Right atrium auricular region (tissue), 2 donors: ENCODE measurements at regions not wholly inside any gene's neighbourhood (a gene's known extent, or its start where the extent isn't known, plus 50 kb on each side); places are given as distances from the start of the nearest gene placed in this dataset.

Source experiments
- DNase-seq: peaks from one replicate; pipeline ENCODE4 v3.0.0-alpha.2; 2019; ENCODE audit warnings: low spot score
- H3K27ac ChIP-seq, 2 donors: fragments of 200-600 bp; sonication (generic); 1 replicate in 1 of 2; 2 replicates in 1 of 2; pipeline ENCODE4 v1.5.1; 2016 to 2019
- H3K27me3 ChIP-seq, 2 donors: fragments of 200-600 bp; sonication (generic); one replicate each; pipeline versions ENCODE4 v1.5.1 to v1.6.0; 2017 to 2019
- H3K36me3 ChIP-seq: fragments of 200-600 bp; sonication (generic); one replicate; pipeline ENCODE4 v1.5.1; 2016
- H3K4me1 ChIP-seq, 2 donors: fragments of 200-600 bp; sonication (generic); one replicate each; pipeline versions ENCODE4 v1.5.1 to v1.6.0; 2017 to 2019
- H3K4me3 ChIP-seq, 2 donors: fragments of 200-600 bp; sonication (generic); 1 replicate in 1 of 2; 2 replicates in 1 of 2; pipeline ENCODE4 v1.5.1; 2017 to 2019; ENCODE audit warnings: mild to moderate bottlenecking in 1 of 2, moderate library complexity in 1 of 2
- H3K9me3 ChIP-seq, 2 donors: fragments of 200-600 bp; sonication (generic); one replicate each; pipeline ENCODE4 v1.5.1; 2019
- TF ChIP-seq, protein P1 (sequence below), 2 donors: fragments of 200-600 bp; sonication (generic); IDR thresholded peaks; one replicate each; pipeline ENCODE4 v1.5.1; 2019; ENCODE audit warnings: antibody characterized with exemption in 2 of 2

DNA sequence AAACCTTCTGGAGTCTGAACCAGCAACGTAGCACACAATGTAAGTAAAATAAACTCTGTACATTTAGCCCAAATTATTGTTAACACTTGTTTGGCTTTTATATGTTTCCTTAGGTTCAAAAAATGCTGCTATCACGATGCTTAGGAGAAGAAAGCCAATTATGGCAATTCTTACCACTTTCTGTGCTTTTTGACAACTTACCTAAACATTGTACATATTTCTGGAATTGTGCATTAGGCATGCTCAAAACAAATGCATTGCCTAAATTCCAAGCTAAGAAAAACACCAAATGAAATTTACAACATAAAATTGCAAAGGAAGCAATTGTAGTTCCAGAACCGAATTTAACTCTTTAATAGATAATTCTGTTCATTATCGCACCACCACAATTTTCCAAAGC lies 585.6 kb upstream of the DSEL start:
- Histone ChIP-seq H3K27ac (no peak overlapping the region), H3K4me3 (no peak overlapping the region), H3K36me3 (no peaks in the 10 kb centered on the region), H3K4me1 (no peaks in the 10 kb centered on the region), H3K9me3 (no peaks in the 10 kb centered on the region), H3K27me3 (no peaks in the 10 kb centered on the region)
- TF ChIP-seq, protein P1, sequence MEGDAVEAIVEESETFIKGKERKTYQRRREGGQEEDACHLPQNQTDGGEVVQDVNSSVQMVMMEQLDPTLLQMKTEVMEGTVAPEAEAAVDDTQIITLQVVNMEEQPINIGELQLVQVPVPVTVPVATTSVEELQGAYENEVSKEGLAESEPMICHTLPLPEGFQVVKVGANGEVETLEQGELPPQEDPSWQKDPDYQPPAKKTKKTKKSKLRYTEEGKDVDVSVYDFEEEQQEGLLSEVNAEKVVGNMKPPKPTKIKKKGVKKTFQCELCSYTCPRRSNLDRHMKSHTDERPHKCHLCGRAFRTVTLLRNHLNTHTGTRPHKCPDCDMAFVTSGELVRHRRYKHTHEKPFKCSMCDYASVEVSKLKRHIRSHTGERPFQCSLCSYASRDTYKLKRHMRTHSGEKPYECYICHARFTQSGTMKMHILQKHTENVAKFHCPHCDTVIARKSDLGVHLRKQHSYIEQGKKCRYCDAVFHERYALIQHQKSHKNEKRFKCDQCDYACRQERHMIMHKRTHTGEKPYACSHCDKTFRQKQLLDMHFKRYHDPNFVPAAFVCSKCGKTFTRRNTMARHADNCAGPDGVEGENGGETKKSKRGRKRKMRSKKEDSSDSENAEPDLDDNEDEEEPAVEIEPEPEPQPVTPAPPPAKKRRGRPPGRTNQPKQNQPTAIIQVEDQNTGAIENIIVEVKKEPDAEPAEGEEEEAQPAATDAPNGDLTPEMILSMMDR (IDR thresholded peaks at IDR 0.05) = no peak
- DNase-seq = no peak

DNA sequence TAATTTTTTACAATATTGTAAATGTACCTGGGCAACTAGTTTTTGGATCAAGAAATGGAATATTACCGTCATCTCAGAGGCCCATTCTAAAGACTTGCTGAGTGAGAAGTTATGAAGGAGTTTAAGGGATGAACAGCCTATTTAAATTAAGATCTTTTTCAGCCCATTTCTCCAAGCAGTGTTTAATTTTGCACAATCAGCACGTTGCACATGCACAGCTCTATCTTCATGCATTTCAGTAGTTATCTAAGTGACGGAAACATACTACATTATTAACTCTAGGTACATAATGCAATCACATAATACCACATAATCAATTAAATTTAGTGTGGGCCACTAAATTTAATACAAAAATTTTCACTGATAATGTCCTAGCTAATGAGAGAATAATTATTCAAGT lies 582.1 kb upstream of the DSEL start:
- TF ChIP-seq, protein P1 (IDR thresholded peaks at IDR 0.05) = no peak

GRCh38 chr18:68086481-68086880 lies 570.0 kb upstream of the DSEL start:
- Histone ChIP-seq H3K4me1 (no peaks in the 10 kb centered on the region), H3K9me3 (no peaks in the 10 kb centered on the region), H3K4me3 (no peak overlapping the region), H3K27ac (no peak overlapping the region), H3K36me3 (no peaks in the 10 kb centered on the region), H3K27me3 (no peaks in the 10 kb centered on the region)
- TF ChIP-seq, protein P1 (IDR thresholded peaks at IDR 0.05) = no peak
- no peak for DNase-seq

More for the DNA sequence above, 582.1 kb upstream of the DSEL start:
- no peaks in the 10 kb centered on the region for H3K9me3 ChIP-seq
- no peaks in the 10 kb centered on the region for H3K4me1 ChIP-seq
- no peak overlapping the region for H3K27ac ChIP-seq
- H3K27me3 ChIP-seq = no peaks in the 10 kb centered on the region
- no peak overlapping the region for H3K4me3 ChIP-seq
- H3K36me3 ChIP-seq = no peaks in the 10 kb centered on the region
- DNase-seq = no peak

- H3K9me3 ChIP-seq = no peaks in the 10 kb centered on the region
- no peaks in the 10 kb centered on the region for H3K4me1 ChIP-seq
- TF ChIP-seq, protein P1 (IDR thresholded peaks at IDR 0.05) = no peak
- no peak overlapping the region for H3K4me3 ChIP-seq
- H3K36me3 ChIP-seq = no peaks in the 10 kb centered on the region
- no peak overlapping the region for H3K27ac ChIP-seq
- DNase-seq = no peak
- no peaks in the 10 kb centered on the region for H3K27me3 ChIP-seq
These were observed 568.7 kb upstream of the DSEL start for GRCh38 chr18:68085251-68085650.

- DNase-seq = no peak
- TF ChIP-seq, protein P1 (IDR thresholded peaks at IDR 0.05) = no peak
- H3K36me3 ChIP-seq = no peaks in the 10 kb centered on the region
- H3K9me3 ChIP-seq = no peaks in the 10 kb centered on the region
- H3K4me3 ChIP-seq = no peak overlapping the region
- no peaks in the 10 kb centered on the region for H3K27me3 ChIP-seq
- no peak overlapping the region for H3K27ac ChIP-seq
- no peaks in the 10 kb centered on the region for H3K4me1 ChIP-seq
These were observed 567.3 kb upstream of the DSEL start for GRCh38 chr18:68083776-68084175.

GRCh38 chr18:68083131-68083530 lies 566.6 kb upstream of the DSEL start:
- Histone ChIP-seq H3K27me3 (no peaks in the 10 kb centered on the region), H3K36me3 (no peaks in the 10 kb centered on the region), H3K27ac (no peak overlapping the region), H3K9me3 (no peaks in the 10 kb centered on the region), H3K4me3 (no peak overlapping the region), H3K4me1 (no peaks in the 10 kb centered on the region)
- no peak for DNase-seq
- TF ChIP-seq, protein P1 (IDR thresholded peaks at IDR 0.05) = no peak
